Natural killer cell (primary cell): ENCODE measurements at regions not wholly inside any gene's neighbourhood (a gene's known extent, or its start where the extent isn't known, plus 50 kb on each side); places are given as distances from the start of the nearest gene placed in this dataset.

Source experiments
- ATAC-seq, 3 donors: fragments of 150-1000 bp in 2 of 3; fragments of 200-7000 bp in 1 of 3; cut with Tn5 transposase; 1 replicate in 1 of 3; 2 replicates in 2 of 3; pipeline ENCODE4 v1.10.0; 2021; ENCODE audit warnings: mild to moderate bottlenecking in 2 of 3, moderate library complexity in 2 of 3
- DNase-seq, 2 donors: peaks; one replicate each; pipeline versions ENCODE4 v3.0.0 to v3.0.0-alpha.2; 2013 to 2021; ENCODE audit warnings: mixed read lengths in 1 of 2
- H3K27ac ChIP-seq: one replicate; pipeline ENCODE4 v1.5.1; 2013; ENCODE audit warnings: mild to moderate bottlenecking, low read length
- H3K27me3 ChIP-seq: one replicate; pipeline ENCODE4 v1.6.1; 2013; ENCODE audit warnings: low read length; ENCODE audit not compliant: control insufficient read depth, insufficient read depth
- H3K36me3 ChIP-seq: one replicate; pipeline ENCODE4 v1.6.1; 2013; ENCODE audit warnings: low read length; ENCODE audit not compliant: control insufficient read depth, insufficient read depth
- H3K4me1 ChIP-seq: one replicate; pipeline ENCODE4 v1.6.1; 2013; ENCODE audit warnings: low read length; ENCODE audit not compliant: control insufficient read depth, insufficient read depth
- H3K4me3 ChIP-seq: one replicate; pipeline ENCODE4 v1.5.1; 2013; ENCODE audit warnings: low read length
- H3K9me3 ChIP-seq: one replicate; pipeline ENCODE4 v1.6.1; 2013; ENCODE audit warnings: low read length; ENCODE audit not compliant: control insufficient read depth, insufficient read depth
- H3K27ac Mint-ChIP-seq, 2 donors: one replicate each; pipeline ENCODE4 v1.8.0; 2022; ENCODE audit warnings: mild to moderate bottlenecking in 2 of 2, mixed read lengths in 2 of 2, moderate library complexity in 1 of 2
- H3K27me3 Mint-ChIP-seq, 2 donors: one replicate each; pipeline ENCODE4 v1.8.0; 2022; ENCODE audit warnings: low read depth in 2 of 2, mixed read lengths in 2 of 2
- H3K36me3 Mint-ChIP-seq: one replicate; pipeline ENCODE4 v1.8.0; 2022; ENCODE audit warnings: mixed read lengths
- H3K4me1 Mint-ChIP-seq, 2 donors: one replicate each; pipeline ENCODE4 v1.8.0; 2022; ENCODE audit warnings: mixed read lengths in 2 of 2
- H3K4me3 Mint-ChIP-seq: one replicate; pipeline ENCODE4 v1.8.0; 2022; ENCODE audit warnings: mild to moderate bottlenecking, moderate library complexity, mixed read lengths
- H3K9me3 Mint-ChIP-seq, 2 donors: one replicate each; pipeline ENCODE4 v1.8.0; 2022; ENCODE audit warnings: mixed read lengths in 2 of 2
- CTCF ChIP-seq: fragments of 200-600 bp; IDR thresholded peaks from one replicate; pipeline ENCODE4 v1.8.0; 2022; ENCODE audit warnings: antibody characterized with exemption
- WGBS: methylation state at CpG from one replicate; pipeline ENCODE4 v1.1.7; 2013; ENCODE audit warnings: missing lambda C conversion rate; ENCODE audit not compliant: insufficient coverage; 5-methylcytosine and 5-hydroxymethylcytosine counted together
- intact Hi-C: fragments of 100-400 bp; cut with micrococcal nuclease; formaldehyde crosslinking; loops from one replicate; pipeline ENCODE4 v1.14.2; 2022

GRCh38 chr10:109679478-109679877 is 243.8 kb downstream of the XPNPEP1 start:
- intact Hi-C loops: no loop called here
- peaks cover 2 to 3% of the 10 kb centered on the region in 2 donors for H3K9me3 Mint-ChIP-seq
- no peaks in the 10 kb centered on the region for H3K4me1 Mint-ChIP-seq
- no peak overlapping the region for H3K4me3 Mint-ChIP-seq
- H3K27ac Mint-ChIP-seq: no peak overlapping the region
- Histone ChIP-seq H3K27ac (no peak overlapping the region), H3K4me3 (no peak overlapping the region), H3K4me1 (no peaks in the 10 kb centered on the region), H3K36me3 (no peaks in the 10 kb centered on the region), H3K9me3 (no peaks in the 10 kb centered on the region), H3K27me3 (no peaks in the 10 kb centered on the region)
- no peak for TF ChIP-seq CTCF
- DNase-seq (no peak), ATAC-seq (no peak)
- no peaks in the 10 kb centered on the region for H3K36me3 Mint-ChIP-seq
- H3K27me3 Mint-ChIP-seq: no peaks in the 10 kb centered on the region

- ATAC-seq: no peak
- intact Hi-C loops: no loop called here
- H3K4me1 ChIP-seq: no peaks in the 10 kb centered on the region
- no peak overlapping the region for H3K4me3 ChIP-seq
- no peak overlapping the region for H3K27ac Mint-ChIP-seq
- H3K27ac ChIP-seq: no peak overlapping the region
- no peak overlapping the region for H3K4me3 Mint-ChIP-seq
- no peaks in the 10 kb centered on the region for H3K36me3 ChIP-seq
- no peaks in the 10 kb centered on the region for H3K9me3 ChIP-seq
- no peaks in the 10 kb centered on the region for H3K27me3 Mint-ChIP-seq
- H3K9me3 Mint-ChIP-seq: peaks cover 0 to 4% of the 10 kb centered on the region in 2 donors
- H3K27me3 ChIP-seq: no peaks in the 10 kb centered on the region
- TF ChIP-seq CTCF: no peak
- 71% methylated on average over 1 of the region's 1 CpG for WGBS
- no peaks in the 10 kb centered on the region for H3K4me1 Mint-ChIP-seq
- H3K36me3 Mint-ChIP-seq: no peaks in the 10 kb centered on the region
- DNase-seq: no peak
Measured at GRCh38 chr10:109678857-109679256, 244.5 kb downstream of the XPNPEP1 start.

DNA sequence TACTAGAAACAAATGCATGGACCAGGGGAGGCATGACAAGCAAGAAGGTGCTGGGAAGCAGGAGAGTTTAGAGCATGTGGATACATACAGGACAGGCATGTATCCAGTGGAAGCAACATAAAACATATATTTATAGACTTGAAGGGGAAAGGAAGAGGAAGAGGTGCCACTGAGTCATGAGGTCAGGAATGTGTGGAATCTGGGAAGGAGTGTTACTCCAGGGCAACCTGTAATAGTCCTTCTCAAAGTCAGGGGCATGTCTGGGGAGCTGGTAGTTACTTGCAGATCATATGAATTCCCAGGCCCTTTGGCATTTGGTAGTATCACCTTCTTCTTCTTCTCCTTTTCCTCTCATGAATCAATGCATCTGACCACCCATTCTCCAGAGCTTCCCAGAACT is 246.6 kb downstream of the XPNPEP1 start:
- H3K36me3 ChIP-seq: no peaks in the 10 kb centered on the region
- no peaks in the 10 kb centered on the region for H3K4me1 ChIP-seq
- DNase-seq (no peak), ATAC-seq (no peak)
- no peaks in the 10 kb centered on the region for H3K36me3 Mint-ChIP-seq
- H3K27me3 ChIP-seq: no peaks in the 10 kb centered on the region
- H3K27ac Mint-ChIP-seq: no peak overlapping the region
- TF ChIP-seq CTCF: no peak
- H3K27ac ChIP-seq: no peak overlapping the region
- no peaks in the 10 kb centered on the region for H3K27me3 Mint-ChIP-seq
- no peak overlapping the region for H3K4me3 Mint-ChIP-seq
- H3K9me3 Mint-ChIP-seq: peaks cover 0 to 4% of the 10 kb centered on the region in 2 donors
- H3K4me1 Mint-ChIP-seq: no peaks in the 10 kb centered on the region
- H3K4me3 ChIP-seq: no peak overlapping the region
- intact Hi-C loops: no loop called here
- no peaks in the 10 kb centered on the region for H3K9me3 ChIP-seq

DNA sequence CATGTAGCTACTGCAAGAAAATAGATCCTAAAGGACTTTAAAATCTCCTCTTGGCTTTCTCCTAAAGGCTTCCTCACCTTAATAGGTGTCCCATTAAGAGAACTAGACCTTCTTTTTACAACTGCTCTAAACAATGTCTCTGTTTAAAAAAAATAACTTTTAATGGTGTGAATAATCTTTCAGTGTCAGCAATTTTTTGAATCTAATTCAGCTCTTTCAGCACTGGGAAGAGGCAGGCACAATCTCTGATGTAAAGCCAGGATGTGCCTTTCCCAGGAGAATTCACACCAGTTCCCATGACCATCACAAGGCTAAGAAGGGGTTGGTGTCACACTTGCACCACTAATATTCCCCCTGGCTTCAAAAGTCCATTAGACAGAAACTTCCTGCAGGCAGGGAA is 254.6 kb downstream of the XPNPEP1 start:
- H3K36me3 ChIP-seq: no peaks in the 10 kb centered on the region
- no peaks in the 10 kb centered on the region for H3K27me3 ChIP-seq
- intact Hi-C loops: no loop called here
- no peaks in the 10 kb centered on the region for H3K4me1 Mint-ChIP-seq
- H3K27ac ChIP-seq: no peak overlapping the region
- H3K27ac Mint-ChIP-seq: no peak overlapping the region
- H3K4me3 ChIP-seq: no peak overlapping the region
- DNase-seq: no peak
- no peak for ATAC-seq
- no peaks in the 10 kb centered on the region for H3K4me1 ChIP-seq
- peaks cover 2 to 3% of the 10 kb centered on the region in 2 donors for H3K9me3 Mint-ChIP-seq
- H3K36me3 Mint-ChIP-seq: no peaks in the 10 kb centered on the region
- TF ChIP-seq CTCF: no peak
- no peak overlapping the region for H3K4me3 Mint-ChIP-seq
- peaks cover 6% of the 10 kb centered on the region for H3K9me3 ChIP-seq
- no peaks in the 10 kb centered on the region for H3K27me3 Mint-ChIP-seq
